Tibial nerve (tissue), 3 donors: ENCODE measurements at regions not wholly inside any gene's neighbourhood (a gene's known extent, or its start where the extent isn't known, plus 50 kb on each side); places are given as distances from the start of the nearest gene placed in this dataset.

Experiments
- POLR2A ChIP-seq, 2 donors: fragments of 450-650 bp; IDR thresholded peaks; one replicate each; pipeline ENCODE4 v1.6.1; 2017; ENCODE audit warnings: antibody characterized with exemption in 2 of 2, mild to moderate bottlenecking in 2 of 2, moderate library complexity in 2 of 2
- TF ChIP-seq, protein P1 (sequence below), 5 experiments: fragments of 200-600 bp in 3 of 5; fragments of 450-650 bp in 2 of 5; sonication (generic) in 3 of 5; IDR thresholded peaks; one replicate each; pipeline ENCODE4 v1.5.1; 2016 to 2019; ENCODE audit warnings: antibody characterized with exemption in 5 of 5, mild to moderate bottlenecking in 3 of 5, moderate library complexity in 2 of 5

GRCh38 chr5:167745868-167746267 lies 545.6 kb upstream of the WWC1 start:
- TF ChIP-seq POLR2A (IDR thresholded peaks at IDR 0.05) = no peak
- TF ChIP-seq, protein P1, sequence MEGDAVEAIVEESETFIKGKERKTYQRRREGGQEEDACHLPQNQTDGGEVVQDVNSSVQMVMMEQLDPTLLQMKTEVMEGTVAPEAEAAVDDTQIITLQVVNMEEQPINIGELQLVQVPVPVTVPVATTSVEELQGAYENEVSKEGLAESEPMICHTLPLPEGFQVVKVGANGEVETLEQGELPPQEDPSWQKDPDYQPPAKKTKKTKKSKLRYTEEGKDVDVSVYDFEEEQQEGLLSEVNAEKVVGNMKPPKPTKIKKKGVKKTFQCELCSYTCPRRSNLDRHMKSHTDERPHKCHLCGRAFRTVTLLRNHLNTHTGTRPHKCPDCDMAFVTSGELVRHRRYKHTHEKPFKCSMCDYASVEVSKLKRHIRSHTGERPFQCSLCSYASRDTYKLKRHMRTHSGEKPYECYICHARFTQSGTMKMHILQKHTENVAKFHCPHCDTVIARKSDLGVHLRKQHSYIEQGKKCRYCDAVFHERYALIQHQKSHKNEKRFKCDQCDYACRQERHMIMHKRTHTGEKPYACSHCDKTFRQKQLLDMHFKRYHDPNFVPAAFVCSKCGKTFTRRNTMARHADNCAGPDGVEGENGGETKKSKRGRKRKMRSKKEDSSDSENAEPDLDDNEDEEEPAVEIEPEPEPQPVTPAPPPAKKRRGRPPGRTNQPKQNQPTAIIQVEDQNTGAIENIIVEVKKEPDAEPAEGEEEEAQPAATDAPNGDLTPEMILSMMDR (IDR thresholded peaks at IDR 0.05) = no peak
